DMS153 treated with DMSO at 0.1 percent for 48 hours (cell line): ENCODE measurements at regions not wholly inside any gene's neighbourhood (a gene's known extent, or its start where the extent isn't known, plus 50 kb on each side); places are given as distances from the start of the nearest gene placed in this dataset.

Experiments
- DNase-seq: peaks from one replicate; lab custom pipeline; 2025; ENCODE audit not compliant: unreplicated experiment; lab: John Stamatoyannopoulos, UW

DNA sequence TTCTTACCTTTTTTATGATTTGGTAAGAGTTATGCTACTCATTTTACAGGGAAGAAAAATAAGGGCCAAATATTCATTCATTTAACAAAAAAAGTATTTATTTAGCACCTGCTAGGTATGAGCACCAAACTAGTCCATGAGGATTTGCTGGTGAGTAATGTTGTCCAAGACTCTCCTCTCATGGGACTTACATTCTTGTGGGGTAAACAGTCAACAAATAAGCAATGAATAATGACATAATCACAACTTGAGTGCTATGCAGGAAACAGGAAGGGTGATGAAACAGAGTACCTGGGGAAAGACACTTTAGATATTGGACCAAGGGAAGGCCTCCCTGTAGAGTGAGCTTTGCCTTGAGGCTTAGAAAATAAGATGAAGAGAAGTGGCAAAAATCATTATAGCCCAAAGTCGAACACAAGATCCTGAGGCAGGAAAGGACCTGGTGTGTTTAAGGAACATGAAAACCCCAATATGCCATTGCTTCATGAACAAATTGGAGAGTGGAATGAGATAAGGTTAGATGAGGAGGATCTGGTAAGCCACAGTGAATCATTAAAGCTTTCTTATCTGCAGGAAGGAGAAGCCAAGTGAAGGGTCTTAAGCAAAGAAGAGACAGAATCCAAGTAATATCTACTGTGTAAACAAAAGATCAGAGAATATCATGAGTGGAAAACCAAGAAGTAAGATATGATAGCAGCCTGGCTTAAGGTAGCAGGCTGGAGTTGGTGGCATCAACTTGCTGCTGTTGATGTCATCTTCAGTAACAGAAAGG, 294.5 kb upstream of the NBEA start:
- DNase-seq, result no peak

DNA sequence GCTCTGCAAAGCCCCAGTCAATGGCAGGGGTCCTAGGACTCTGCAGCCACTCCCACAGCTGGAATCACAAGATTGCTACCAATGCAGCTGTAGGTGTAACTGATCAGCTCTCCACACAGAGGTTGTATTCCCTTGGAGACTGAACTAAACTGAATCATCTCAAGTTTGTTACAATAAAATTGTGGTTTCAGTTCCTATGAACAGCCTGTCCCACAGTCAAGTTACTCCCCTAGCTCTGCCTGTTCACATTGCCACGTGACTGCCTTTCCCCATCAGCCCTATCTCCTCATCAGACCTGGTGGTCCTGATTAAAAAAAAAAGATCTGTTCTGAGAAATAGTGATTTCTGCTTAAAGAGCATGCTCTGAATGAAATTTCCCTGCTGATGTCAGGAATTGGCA, 287.9 kb upstream of the NBEA start:
- no peak for DNase-seq

DNA sequence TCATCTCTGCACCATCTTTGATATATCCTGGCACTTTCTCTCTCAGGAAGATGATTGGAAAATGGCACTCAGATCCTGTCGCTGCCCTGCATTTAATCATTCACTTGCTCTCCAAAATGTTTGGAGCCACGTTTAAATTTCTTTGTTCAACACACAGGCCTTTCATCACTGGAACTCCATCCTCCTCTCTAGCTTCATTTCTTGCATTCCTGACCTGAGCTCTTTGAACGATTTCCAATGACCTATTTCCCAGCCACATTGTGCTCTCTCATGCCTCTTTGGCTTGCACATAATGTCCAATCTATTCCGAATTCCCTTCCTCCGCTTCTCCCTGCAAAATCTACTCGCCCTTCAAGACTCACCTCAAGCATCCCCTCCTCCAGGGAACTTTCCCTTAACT, 287.4 kb upstream of the NBEA start:
- no peak for DNase-seq

GRCh38 chr13:34655554-34655953, 286.5 kb upstream of the NBEA start:
- no peak for DNase-seq

GRCh38 chr13:34657716-34658115, 284.4 kb upstream of the NBEA start:
- DNase-seq, result no peak

DNA sequence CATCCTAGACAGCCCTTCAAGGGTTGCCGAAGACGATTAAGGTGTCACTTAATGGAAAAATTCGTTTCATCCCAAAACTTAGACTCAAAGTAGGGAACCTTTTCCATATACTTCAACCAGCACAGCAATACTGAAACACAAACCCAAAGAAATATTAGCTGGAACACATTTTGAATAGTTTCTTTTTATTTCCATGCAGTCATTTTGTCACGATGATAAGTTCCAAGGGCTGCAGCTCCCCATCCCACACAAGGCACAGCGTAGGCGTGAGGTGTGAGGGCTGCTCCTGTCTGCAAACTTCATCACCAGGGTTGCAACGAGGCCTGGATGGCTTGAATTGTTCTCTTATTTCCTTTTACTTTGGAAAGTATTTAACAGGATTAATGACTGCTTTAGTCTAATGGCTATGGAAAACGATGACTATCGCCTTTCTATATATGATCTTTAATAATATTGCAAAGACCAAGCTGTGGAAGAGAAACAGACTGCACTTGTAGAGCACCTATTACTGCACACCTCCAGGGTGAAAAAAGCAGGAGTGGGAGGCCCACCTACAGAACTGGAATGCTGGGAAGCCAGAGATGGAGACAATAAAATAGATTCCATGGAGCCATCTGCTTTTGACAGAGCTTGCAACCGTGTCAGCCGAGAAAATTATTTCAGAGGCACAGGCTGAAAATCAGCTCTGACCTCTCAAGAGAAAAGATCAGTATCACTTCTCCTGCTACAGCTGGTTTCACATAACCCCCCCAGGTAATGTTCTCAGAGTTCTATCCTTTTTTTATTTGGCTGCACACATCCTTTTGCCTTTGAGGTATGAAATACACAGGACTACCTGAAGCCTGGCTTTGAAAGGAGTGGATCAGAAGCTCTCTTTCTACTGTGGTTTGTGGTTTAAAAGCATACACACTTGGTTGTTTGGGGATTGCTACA, 274.5 kb upstream of the NBEA start:
- DNase-seq, result no peak

DNA sequence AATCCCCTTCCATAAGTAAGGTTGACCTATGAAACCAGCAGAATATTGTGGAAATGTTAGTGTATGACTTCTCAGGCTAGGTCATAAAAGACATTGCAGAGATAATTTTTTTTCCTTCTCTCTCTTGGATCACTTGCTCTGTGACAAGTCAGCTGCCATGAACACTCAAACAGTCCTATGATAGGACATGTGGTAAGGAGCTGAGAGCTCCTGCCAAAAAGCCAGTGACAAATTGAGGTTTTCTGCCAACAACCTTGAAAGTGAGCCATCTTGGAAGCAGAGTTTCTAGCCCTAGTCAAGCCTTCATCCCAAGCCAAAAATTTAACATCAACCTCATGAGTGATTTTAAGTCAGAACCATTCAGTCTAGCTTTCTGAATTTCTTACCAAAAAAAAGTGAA, 270.9 kb upstream of the NBEA start:
- no peak for DNase-seq

GRCh38 chr13:34672631-34673030, 269.4 kb upstream of the NBEA start:
- no peak for DNase-seq

- no peak for DNase-seq
Observed at GRCh38 chr13:34675626-34676025, 266.4 kb upstream of the NBEA start.

- no peak for DNase-seq
Observed at GRCh38 chr13:34678154-34678553, 263.9 kb upstream of the NBEA start.

GRCh38 chr13:34681405-34681955, 260.6 kb upstream of the NBEA start:
- no peak for DNase-seq

- DNase-seq, result no peak
Observed at GRCh38 chr13:34695063-34695462, 247.0 kb upstream of the NBEA start.

DNA sequence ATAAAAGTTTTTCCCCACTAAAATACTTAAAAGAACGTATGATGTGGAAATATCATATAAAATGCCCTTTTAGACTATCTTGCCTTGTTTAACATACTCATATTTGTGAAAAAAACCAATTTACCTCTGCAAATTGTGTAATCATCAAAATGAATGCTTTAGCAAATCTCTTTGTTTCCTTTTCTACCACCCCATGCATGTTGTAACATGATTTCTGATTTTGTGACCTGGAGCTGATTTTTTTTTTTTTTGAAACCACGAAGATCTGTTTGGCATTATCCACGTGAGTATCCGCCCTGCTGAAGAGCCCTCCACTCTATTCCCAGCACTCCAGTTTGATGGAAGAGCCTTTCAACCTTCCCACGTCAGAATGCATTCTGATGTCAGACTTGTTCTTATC, 245.8 kb upstream of the NBEA start:
- DNase-seq, result no peak

- no peak for DNase-seq
Observed at GRCh38 chr13:34696741-34697140, 245.3 kb upstream of the NBEA start.

DNA sequence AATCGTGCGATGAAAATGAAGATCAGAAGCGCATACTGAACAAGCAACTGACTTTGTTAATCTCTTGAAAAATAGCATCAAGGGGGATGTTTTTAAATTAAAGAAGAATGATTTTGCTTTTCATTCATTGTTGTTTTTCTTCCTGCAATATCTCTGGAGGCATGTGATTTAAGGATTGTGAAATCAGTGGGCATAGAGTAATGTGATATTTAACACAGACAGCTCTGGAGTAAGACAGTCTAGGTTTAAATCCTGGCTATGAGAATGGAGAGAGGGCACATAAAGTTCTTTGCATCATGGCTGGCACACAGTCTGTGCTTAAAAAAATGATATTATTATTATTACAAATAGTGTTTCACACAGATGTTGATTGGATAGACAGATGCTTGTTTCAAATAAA, 243.1 kb upstream of the NBEA start:
- DNase-seq, result no peak

DNA sequence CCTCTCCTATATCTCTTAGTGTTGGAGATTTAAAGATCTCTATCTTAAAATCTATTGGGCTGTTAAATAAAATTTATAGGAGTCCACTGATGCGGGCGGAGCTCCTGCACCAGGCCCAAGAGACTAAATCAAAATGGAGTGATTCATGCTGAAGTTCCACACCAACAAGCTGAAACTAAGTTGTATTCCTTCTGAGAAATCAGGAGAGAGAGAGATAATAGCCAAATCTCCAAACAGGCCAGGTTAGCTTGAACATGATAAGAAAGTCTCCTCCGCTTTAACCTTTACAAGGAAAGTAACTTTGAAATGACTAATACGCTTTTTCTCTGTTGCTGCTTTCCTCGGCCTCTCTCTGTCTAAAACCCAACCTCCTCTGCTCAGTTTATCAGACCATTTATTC, 241.9 kb upstream of the NBEA start:
- DNase-seq, result no peak

- DNase-seq, result no peak
Observed at GRCh38 chr13:34701919-34702318, 240.2 kb upstream of the NBEA start.

- DNase-seq, result no peak
Observed at GRCh38 chr13:34708566-34709313, 233.3 kb upstream of the NBEA start.

- peak; percentile 81 for DNase-seq
Observed at GRCh38 chr13:34719060-34719875, 222.8 kb upstream of the NBEA start.

DNA sequence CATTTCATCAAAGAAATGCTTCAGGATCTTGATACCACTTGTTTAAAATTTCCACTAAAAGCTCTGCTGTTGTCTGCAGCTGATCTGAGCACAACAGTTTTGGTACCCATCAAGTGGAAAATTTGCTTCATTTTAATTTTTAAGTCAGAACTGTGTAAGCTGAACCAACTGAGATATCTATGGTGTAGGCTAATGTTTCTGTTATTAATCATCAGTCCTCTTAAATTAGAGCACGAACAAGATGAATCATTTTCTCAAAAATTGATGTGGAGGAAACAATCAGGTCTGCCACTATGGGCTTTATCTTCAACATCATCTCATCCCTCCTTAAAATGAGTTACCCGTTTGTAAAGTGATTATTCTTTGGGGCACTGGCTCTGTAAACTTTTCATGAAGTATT, 221.5 kb upstream of the NBEA start:
- no peak for DNase-seq
